ENCODE measurements at regions not wholly inside any gene's neighbourhood (a gene's known extent, or its start where the extent isn't known, plus 50 kb on each side); places are given as distances from the start of the nearest gene placed in this dataset.
"Not testable (repeated sequence)": the region's sequence is repeated elsewhere in the genome, so short reads cannot be mapped to it uniquely, and the experiment has no call there.

DNA sequence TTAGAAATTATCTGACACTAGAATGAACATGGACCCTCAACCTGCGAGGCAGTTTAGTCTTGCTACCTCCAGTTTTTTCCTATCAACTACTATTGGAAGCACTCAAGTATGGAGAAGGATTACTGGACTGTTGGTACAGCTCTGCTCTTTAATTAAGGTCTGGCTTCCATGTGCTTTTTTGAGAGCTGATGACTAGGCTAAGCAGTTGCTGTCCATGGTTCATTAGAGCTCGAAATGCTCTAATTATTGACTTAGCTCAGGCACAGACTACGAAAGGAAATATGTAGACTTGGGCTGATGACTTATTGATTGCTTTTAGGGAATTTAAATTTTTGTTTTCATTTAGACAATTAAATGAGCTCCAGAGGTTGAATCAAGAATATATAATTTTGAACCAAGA, 1281.6 kb downstream of the HACE1 start:
- DNase-seq (ENCODE audit: low spot score) = no peak

DNA sequence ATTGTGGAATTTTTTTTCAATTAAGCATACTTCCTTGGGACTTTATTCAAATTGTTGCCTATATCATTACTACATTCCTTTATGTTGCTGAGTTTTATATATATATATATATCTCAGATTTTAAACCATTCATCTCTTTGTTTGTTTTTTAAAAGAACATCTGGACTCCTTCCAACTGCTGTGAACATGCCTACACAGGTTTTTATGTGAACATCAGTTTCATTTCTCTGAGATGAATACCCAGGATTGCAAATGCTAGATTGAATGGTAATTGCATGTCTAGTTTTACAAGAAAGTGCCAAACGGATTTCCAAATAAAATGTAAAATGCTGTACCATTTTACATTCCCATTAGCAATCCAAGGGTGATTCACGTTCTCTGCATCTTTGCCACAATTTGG, 1289.3 kb downstream of the HACE1 start:
- no peak for DNase-seq (ENCODE audit: low spot score)

DNA sequence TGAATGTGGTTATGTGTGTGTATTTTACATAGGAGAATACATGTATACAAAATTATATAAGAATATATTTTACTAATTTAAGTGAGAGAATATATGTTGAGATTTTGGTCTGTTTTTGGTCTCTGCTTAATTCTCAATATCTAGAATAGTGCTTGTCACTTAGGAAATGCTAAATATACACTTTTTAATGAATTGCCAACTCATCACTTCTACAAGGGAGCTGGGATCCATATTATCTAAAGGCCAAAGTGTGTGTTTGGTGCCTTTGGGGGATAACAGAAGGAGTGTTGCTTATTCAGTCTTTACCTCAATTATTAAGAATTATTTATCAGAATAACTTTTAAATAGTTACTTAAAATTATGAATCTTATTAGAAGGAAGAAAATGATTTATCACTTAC, 1304.8 kb downstream of the HACE1 start:
- no peak for DNase-seq (ENCODE audit: low spot score)

DNA sequence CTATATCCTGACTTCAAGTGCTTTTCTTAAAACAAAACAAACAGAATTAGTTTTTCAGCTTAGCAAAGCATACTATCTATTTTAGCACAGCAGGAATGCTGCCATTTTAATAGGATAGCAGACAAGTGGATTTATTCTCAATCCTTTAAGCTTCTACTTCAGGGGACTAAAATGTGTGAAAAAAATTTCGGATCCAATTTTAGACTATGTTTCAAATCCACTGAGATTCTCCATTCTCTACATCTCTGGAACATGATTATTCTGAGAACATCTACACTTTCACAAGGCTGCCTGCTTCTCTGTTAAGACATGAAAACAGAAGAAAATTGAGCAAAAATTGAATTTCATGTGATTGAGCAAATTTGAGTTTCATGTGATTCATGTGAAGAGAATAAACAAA, 1321.3 kb downstream of the HACE1 start:
- no peak for DNase-seq (ENCODE audit: low spot score)

DNA sequence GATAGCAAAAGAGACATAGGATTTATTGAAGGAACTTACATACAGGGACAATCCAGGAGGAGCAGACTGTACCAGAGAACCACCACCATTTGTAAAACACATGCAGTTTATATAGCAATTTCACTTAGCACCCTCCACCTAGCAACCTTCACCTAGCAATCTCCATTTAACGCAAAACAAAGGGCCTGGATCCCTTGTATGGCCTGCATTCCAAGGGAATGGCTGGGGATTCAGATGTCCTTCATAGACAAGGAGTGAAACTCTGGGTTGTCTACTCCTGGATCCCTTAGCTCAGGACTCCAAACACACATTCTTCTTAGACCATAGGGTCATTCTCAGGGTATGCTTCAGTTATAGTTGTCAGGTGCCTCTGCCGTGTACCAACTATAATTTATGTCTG, 1324.9 kb downstream of the HACE1 start:
- no peak for DNase-seq (ENCODE audit: low spot score)

DNA sequence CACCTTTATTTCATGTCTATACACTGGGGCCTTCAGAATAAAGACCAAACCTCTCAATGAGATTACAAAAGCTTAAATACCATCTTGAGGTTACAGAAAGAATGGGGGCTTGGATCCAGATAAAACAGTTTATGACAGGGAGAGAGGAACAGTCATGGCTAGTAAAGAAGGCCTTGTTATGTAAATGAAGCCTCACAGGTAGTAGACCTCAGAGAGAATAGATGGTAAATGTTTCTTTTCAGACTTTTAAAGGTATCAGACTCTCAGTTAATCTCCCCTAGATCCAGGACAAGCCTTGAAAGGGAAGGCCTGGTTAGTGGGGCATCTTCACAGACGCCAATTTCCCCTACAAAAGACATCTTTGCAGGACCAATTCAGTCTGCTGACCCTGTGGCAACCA, 1325.6 kb downstream of the HACE1 start:
- no peak for DNase-seq (ENCODE audit: low spot score)

DNA sequence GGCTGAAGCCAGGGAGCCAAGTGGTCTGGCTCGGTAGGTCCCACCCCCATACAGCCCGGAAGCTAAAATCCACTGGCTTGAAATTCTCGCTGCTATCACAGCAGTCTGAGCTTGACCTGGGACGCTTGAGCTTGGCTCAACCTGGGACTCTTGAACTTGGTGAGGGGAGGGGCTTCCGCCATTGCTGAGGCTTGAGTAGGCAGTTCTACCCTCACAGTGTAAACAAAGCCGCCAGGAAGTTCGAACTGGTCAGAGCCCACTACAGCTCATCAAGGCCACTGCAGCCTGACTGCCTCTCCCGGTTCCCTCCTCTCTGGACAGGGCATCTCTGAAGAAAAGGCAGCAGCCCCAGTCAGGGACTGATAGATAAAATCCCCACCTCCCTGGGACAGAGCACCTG, 1337.7 kb downstream of the HACE1 start:
- no peak for DNase-seq (ENCODE audit: low spot score)

DNA sequence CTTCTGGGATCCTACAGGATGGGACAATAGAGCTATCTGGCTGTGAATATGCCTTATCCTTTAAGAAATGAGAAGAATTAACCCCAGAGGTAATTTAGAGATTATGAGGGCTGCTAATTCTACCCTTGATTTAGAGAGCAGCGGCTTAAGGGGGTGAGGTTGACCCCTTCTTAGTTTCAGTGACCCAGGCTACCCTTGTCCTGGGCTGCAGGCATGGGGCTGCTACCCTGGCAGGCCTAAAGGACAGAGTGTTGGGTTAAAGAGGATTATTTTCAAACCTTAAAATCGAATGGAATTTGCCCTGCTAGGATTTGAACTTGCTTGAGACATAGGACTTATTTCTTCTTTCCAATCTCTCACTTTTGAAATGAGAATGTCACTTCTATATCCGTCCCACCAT, 1343.4 kb downstream of the HACE1 start:
- DNase-seq (ENCODE audit: low spot score) = no peak

DNA sequence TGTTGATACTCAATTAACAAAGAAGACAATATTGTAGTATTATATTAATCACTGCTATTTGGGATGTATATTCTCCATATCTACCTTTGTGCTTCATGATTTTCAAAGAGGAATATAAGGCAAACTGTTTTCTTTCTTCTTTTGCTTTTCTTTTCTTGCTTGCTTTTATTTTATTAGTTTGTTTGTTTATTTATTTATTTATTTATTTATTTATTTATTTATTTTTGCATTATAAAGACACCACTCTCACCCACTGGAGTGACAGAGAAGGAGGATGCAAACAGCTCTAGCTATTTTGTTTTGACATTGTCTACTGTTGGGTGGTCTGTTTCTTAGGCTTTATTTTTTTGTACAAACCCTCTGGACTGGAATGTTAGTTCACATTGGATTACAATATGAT, 1352.7 kb downstream of the HACE1 start:
- no peak for DNase-seq (ENCODE audit: low spot score)

DNA sequence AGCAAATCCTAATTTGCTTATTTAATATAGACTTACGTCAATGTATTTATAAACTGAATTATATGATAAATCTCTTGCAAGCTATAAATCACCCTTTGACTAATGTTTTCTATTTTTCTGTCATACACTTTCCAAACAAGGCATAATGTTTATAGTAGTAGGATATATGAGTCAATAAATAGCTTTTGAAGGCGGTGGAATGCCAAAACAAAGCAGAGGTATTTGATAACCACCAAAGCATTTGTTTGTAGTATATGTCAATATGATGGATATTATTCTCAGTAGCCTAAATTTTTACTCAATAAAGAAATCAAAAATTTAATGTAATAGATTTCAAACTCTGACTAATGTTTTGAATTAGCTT, 1354.6 kb downstream of the HACE1 start:
- no peak for DNase-seq (ENCODE audit: low spot score)

DNA sequence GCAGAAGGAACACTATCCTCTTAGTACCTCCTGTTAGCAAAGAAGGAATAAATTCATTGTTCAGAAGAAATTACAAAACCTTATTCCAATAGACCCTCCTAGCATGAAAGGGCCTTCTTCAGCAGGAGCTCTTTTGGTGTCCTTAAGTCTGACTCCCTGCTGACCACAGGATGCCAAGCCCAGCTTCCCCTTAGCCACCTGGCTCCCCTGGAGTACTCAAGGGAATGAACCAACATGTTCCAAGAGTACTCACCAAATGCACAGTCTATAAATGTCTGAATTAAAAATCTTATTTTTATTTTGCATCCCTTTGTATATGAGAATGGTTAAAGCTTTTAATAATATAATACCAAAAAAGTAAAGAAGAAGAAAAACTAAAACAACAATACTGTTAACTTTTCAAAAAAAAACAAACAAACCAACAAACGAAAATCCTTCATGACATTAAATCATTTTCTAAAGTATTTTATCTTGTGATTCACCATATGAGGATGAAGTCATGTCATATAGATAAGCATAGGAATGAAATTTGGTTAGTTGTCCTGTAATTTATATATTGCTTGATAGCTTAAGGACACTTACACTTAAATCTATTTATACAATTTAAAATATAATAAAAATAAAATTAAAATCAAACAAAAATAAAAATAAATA, 1355.1 kb downstream of the HACE1 start:
- DNase-seq (ENCODE audit: low spot score) = no peak

DNA sequence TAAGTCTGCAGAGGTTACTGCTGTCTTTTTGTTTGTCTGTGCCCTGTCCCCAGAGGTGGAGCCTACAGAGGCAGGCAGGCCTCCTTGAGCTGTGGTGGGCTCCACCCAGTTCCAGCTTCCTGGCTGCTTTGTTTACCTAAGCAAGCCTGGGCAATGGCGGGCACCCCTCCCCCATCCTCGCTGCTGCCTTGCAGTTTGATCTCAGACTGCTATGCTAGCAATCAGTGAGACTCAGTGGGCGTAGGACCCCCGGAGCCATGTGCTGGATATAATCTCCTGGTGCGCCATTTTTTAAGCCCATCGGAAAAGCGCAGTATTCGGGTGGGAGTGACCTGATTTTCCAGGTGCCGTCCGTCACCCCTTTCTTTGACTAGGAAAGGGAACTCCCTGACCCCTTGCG, 1363.1 kb downstream of the HACE1 start:
- DNase-seq (ENCODE audit: low spot score) = not testable (repeated sequence)

DNA sequence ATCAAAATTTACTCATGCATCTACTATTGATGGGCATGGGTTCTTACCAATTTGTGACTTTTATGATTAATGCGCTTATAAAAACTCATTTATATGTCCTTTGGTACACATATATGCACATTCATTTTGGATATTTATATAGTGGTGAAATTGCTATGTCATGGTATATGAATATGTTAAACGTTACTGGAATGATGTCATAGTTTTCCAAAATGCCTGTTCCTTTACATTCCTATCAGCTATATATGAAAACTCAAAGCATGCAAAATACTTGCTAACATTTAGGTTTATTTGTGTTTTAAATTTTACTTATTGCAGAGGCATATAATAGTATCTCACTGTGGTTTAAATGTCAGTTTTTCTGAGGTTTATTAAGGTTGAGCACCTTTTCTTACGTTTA, 1403.1 kb downstream of the HACE1 start:
- no peak for DNase-seq (ENCODE audit: low spot score)

DNA sequence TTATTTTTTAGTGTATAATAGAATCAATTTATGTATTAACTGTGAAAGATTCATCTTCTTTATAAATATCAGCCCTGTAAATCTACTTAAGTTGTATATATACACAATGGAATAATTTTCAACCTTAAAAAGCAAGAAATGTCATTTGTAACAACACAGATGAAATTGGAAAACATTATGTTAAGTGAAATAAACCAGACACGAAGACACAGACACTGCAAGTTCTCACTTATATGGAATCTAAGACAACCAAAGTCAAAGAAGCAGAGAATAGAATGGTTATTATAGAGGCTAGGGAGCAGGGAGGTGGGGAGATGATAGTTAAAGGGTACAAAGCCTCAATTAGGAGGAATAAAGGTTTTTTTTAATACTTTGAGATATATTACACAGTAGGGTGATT, 1404.4 kb downstream of the HACE1 start:
- no peak for DNase-seq (ENCODE audit: low spot score)

DNA sequence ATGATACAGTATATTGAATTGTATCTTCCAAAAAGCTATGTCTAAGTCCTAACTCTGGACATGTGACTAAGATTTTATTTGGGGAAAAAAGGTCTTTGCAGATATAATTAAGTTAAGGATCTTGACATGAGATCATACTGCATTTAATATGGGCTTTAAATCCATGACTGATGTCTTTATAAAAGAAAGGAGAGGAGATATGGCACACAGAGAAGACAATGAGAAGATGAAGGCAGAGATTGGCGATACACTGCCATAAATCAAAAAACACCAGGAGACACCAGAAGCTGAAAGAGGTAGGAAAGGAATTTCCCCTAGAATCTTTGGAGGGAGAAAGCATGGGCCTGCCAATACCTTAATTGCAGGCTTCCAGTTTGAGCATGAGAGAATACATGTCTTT, 1450.2 kb downstream of the HACE1 start:
- no peak for DNase-seq (ENCODE audit: low spot score)

DNA sequence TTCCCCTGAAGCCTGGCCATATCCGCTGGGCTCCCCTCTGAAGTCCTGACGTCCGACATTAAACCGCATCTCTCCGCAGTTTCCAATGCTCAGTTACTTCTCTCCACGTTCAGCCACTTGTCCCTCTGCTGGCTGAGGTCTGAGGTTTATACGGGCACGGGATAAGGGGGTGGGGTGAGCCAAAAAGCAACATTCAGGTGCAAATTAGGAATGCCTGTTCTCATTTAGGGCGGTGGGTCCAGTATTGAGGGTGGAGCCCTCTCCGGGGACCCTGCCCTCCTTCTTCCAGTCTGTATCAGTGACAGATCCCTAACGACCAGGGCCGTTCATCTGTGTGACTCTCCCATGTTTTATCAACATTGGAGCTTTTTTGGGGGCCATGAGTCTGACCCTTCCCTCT, 1454.4 kb downstream of the HACE1 start:
- DNase-seq (ENCODE audit: low spot score) = no peak

DNA sequence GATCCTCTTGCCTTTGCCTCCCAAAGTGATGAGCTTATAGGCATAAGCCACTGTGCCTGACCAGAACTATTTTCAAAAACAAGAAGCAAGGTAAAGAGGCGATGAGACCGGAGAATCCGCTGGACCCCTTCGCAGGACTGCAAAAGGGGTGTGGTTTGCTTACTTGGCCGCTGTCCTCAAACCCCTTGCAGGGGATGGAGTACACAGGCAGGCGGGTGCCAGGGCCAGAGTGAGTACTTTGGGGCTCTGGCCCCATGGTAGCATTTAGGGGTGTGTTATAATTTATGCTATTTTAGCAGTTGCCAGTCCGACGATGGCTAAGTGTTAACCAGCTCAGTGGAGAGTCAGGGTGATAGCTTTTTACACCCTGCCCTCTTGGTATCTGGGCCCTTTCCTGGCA, 1454.9 kb downstream of the HACE1 start:
- no peak for DNase-seq (ENCODE audit: low spot score)

DNA sequence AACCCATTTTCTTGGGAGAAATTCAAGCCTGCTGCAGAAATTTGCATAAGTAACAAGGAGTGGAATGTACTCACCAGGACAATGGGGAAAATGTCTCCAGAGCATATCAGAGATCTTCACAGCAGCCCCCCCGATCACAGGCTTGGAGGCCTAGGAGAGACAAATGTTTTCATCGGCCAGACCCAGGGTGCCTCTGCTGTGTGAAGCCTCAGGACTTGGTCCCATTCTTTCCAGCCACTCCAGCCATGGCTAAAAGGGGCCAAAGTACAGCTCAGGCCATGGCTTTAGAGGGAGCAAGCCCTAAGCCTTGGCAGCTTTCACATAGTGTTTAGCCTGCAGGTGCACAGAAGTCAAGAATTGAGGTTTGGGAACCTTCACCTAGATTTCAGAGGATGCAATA, 1463.0 kb downstream of the HACE1 start:
- DNase-seq (ENCODE audit: low spot score) = no peak

DNA sequence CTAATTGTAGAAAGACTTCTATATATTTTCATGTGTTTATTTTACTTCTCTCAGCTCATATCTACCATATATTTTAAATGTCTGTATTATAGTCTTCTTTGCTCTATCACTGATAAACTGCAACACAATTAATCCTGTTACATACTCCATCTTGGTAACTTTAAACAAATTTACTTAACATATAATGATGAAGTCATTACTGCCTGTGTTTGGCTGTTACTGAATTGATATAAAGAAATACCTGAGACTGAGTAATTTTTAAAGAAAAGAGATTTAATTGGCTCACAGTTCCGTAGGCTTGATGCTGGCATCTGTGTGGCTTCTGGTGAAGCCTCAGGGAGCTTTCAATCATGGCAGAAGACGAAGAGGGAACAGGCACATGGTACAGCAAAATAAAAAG, 1480.4 kb downstream of the HACE1 start:
- no peak for DNase-seq (ENCODE audit: low spot score)

DNA sequence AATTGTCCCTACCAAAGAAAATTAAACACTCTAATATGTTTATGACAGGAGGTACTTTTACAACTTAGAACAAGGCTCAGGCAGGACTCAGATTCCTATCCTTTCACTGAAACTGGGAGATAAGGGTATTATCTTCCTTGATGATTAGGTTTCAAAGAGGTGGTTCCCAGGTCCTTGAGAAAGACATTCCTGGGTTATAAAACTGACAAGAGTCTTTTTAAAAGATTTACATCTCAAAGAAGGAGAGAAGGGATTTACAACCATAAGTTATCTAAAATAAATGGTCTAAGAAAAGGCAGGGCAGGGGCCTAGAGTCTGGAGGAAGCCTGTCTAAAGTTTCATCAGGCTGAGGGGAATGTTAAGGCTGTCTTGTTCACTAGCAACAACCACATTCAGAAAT, 1492.5 kb downstream of the HACE1 start:
- no peak for DNase-seq (ENCODE audit: low spot score)

DNA sequence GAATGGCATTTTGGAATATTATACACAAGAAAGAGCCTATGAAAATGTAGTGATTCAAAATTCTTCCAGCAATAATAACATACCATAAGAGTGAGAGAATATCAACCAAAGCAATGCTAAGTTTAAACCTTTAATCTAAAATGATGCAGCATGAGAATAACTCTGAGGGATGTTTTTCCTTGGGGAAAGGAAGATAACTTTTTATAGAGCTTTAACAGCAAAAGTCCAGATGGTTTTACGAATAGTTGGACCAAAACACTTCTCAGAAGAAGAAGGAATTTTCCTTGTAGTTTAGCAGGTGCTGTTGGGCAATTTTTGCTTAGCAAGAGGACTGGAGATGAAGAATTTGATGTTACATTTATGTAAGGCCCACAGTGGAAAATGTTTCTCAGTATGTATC, 1503.2 kb downstream of the HACE1 start:
- no peak for DNase-seq (ENCODE audit: low spot score)

DNA sequence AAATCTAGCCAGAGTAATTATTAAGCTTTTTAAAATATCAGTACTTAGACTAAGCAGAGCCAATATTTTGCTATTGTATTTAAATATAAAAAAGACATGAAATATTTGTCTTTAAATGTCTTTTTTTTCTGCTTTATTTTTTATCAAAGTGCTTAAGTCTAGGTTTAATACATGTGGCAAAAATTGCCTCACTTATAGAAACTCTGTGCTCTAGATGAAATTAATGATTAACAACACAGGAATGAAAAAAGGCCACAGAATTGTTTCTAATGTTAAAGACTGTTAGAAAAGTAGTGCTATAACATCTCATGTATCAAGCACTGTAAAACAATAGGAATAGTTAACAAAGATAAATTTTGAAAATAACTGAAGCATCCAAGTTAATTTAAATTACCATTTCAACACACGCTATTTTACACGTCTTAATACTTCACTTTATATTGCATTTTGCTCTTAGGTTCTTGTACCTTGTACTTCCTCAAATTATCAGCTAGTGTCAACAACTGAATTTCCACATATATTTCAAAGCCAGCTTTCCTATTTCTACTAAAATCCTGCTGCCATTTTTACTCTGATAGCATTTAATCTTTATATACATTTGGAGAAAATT, 1515.1 kb downstream of the HACE1 start:
- DNase-seq (ENCODE audit: low spot score) = no peak

DNA sequence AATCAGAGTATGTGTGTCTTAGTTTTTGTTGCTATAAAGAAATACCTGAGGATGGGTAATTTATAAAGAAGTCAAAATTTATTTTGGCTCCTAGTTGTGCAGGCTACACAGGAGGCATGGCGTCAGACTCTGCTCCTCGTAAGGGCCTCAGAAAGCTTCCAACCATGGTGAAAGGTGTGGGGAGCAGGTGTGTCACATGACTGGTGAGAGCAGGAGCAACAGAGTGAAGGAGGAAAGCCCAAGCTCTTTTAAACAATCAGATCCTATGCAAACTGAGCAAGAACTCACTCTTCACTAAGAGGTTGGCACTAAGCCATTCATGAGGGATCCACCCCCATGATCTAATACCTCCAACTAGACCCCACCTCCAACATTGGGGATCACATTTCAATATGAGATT, 1524.3 kb downstream of the HACE1 start:
- no peak for DNase-seq (ENCODE audit: low spot score)

All from COLO829 (cell line).